ENCODE measurements at regions not wholly inside any gene's neighbourhood (a gene's known extent, or its start where the extent isn't known, plus 50 kb on each side); places are given as distances from the start of the nearest gene placed in this dataset.

- TF ChIP-seq ZSCAN23 (tag by site-specific recombination; IDR thresholded peaks at IDR 0.05) (no peak), BCL11B (tag by site-specific recombination; IDR thresholded peaks at IDR 0.05; ENCODE audit: low read depth) (no peak), REPIN1 (tag by site-specific recombination; IDR thresholded peaks at IDR 0.05; ENCODE audit: low read depth) (no peak), ZNF341 (tag by site-specific recombination; IDR thresholded peaks at IDR 0.05; ENCODE audit: low read depth) (no peak), ZFP41 (tag by site-specific recombination; IDR thresholded peaks at IDR 0.05; ENCODE audit: borderline replicate concordance) (no peak), ZNF394 (tag by site-specific recombination; IDR thresholded peaks at IDR 0.05; ENCODE audit: borderline replicate concordance) (no peak), ZNF155 (tag by site-specific recombination; IDR thresholded peaks at IDR 0.05) (no peak)
Measured at GRCh38 chr4:167713756-167714155, 378.6 kb upstream of the ANXA10 start (continued).

- H3K4me1 ChIP-seq (ENCODE audit: control insufficient read depth, insufficient read depth, low read length) = no peaks in the 10 kb centered on the region
- POLR2A ChIA-PET = no interaction called here
- no peak overlapping the region for H3K4me3 ChIP-seq (ENCODE audit: low read depth, low read length)
- H3K9me3 ChIP-seq (ENCODE audit: control insufficient read depth, insufficient read depth, low read depth, low read length) = no peaks in the 10 kb centered on the region
- CTCF ChIA-PET = no interaction called here
- no peak for TF ChIP-seq ZNF610 (tag by site-specific recombination; IDR thresholded peaks at IDR 0.05; ENCODE audit: borderline replicate concordance)
- no peak for TF ChIP-seq ZNF10 (tag by site-specific recombination; IDR thresholded peaks at IDR 0.05)
- no peak for TF ChIP-seq ZNF404 (tag by site-specific recombination; IDR thresholded peaks at IDR 0.05)
- no peak for TF ChIP-seq ZBTB7A (tag by site-specific recombination; IDR thresholded peaks at IDR 0.05; ENCODE audit: low read depth)
- no peak for TF ChIP-seq ZNF214 (tag by site-specific recombination; IDR thresholded peaks at IDR 0.05; ENCODE audit: borderline replicate concordance)
- no peak for TF ChIP-seq ZNF335 (tag by site-specific recombination; conservative IDR thresholded peaks at IDR 0.05)
- TF ChIP-seq KLF16 (tag by site-specific recombination; IDR thresholded peaks at IDR 0.05) = no peak
- no peak for TF ChIP-seq ZBTB26 (tag by site-specific recombination; optimal IDR thresholded peaks at IDR 0.05)
- TF ChIP-seq ZNF701 (tag by site-specific recombination; IDR thresholded peaks at IDR 0.05) = no peak
- TF ChIP-seq ZNF37A (tag by site-specific recombination; IDR thresholded peaks at IDR 0.05) = no peak
- TF ChIP-seq ZNF121 (tag by site-specific recombination; IDR thresholded peaks at IDR 0.05) = no peak
- TF ChIP-seq ZNF514 (tag by site-specific recombination; IDR thresholded peaks at IDR 0.05) = no peak
- no peak for TF ChIP-seq ZNF580 (tag by site-specific recombination; IDR thresholded peaks at IDR 0.05)
- no peak for TF ChIP-seq INSM2 (tag by site-specific recombination; IDR thresholded peaks at IDR 0.05)
- no peak for TF ChIP-seq SCRT2 (tag by site-specific recombination; IDR thresholded peaks at IDR 0.05)
- TF ChIP-seq ZBTB8A (tag by site-specific recombination; IDR thresholded peaks at IDR 0.05) = no peak
- no peaks in the 10 kb centered on the region for H3K36me3 ChIP-seq (ENCODE audit: control insufficient read depth in 2 of 2, insufficient read depth in 1 of 2, low read length in 2 of 2)
- no peak overlapping the region for H3K27ac ChIP-seq (ENCODE audit: extremely low read depth, low read depth, low read length)
Measured at GRCh38 chr4:167715176-167715575, 377.2 kb upstream of the ANXA10 start.

- no peaks in the 10 kb centered on the region for H3K4me1 ChIP-seq (ENCODE audit: control insufficient read depth, insufficient read depth, low read length)
- ChIA-PET POLR2A (no interaction called here), CTCF (interaction anchor here (0.5 kb wide), 1 partner anchor 43 kb away, joined by 3 read pairs; no protein-coding TSS in a partner anchor)
- H3K4me3 ChIP-seq (ENCODE audit: low read depth, low read length) = no peak overlapping the region
- no peak for TF ChIP-seq ZNF837 (tag by site-specific recombination; IDR thresholded peaks at IDR 0.05)
- no peak for TF ChIP-seq ZNF600 (tag by site-specific recombination; IDR thresholded peaks at IDR 0.05)
- TF ChIP-seq ZNF211 (tag by site-specific recombination; IDR thresholded peaks at IDR 0.05; ENCODE audit: low read depth) = no peak
- TF ChIP-seq ZNF449 (tag by site-specific recombination; IDR thresholded peaks at IDR 0.05) = no peak
- TF ChIP-seq GLI4 (tag by site-specific recombination; IDR thresholded peaks at IDR 0.05) = no peak
- no peak for TF ChIP-seq ZNF16 (tag by site-specific recombination; IDR thresholded peaks at IDR 0.05; ENCODE audit: low read depth)
- TF ChIP-seq OVOL3 (tag by site-specific recombination; IDR thresholded peaks at IDR 0.05) = no peak
- TF ChIP-seq FEZF1 (tag by site-specific recombination; IDR thresholded peaks at IDR 0.05) = no peak
- TF ChIP-seq ZNF423 (tag by site-specific recombination; IDR thresholded peaks at IDR 0.05) = no peak
- no peak overlapping the region for H3K27ac ChIP-seq (ENCODE audit: extremely low read depth, low read depth, low read length)
- H3K36me3 ChIP-seq (ENCODE audit: control insufficient read depth in 2 of 2, insufficient read depth in 1 of 2, low read length in 2 of 2) = no peaks in the 10 kb centered on the region
- H3K9me3 ChIP-seq (ENCODE audit: control insufficient read depth, insufficient read depth, low read depth, low read length) = no peaks in the 10 kb centered on the region
Measured at GRCh38 chr4:167717495-167717894, 374.8 kb upstream of the ANXA10 start.
